ENCODE measurements at regions not wholly inside any gene's neighbourhood (a gene's known extent, or its start where the extent isn't known, plus 50 kb on each side); places are given as distances from the start of the nearest gene placed in this dataset.

DNA sequence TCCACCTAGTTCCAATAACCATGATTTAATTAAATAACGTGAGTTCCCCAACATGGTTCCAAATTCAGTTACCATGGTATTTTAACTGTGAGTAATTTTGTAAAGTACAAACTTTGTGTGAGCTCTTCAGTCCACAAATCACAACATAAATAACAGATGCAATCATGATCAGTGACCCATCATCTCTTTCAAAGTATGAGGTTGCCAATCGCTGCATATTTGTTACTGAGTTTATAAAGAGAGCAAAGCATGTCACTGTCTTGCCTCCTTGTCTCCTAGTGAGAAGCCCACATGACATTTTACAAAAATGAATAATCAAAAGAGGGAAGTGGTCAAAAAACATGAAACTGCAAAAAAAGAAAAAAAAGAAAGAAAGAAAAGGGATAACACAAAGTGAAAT is 69.1 kb upstream of the PDSS1 start:
- TF ChIP-seq POLR2AphosphoS5 (IDR thresholded peaks at IDR 0.05; ENCODE audit: low read depth, low read length) = no peak
- TF ChIP-seq, protein P1, sequence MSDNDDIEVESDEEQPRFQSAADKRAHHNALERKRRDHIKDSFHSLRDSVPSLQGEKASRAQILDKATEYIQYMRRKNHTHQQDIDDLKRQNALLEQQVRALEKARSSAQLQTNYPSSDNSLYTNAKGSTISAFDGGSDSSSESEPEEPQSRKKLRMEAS (IDR thresholded peaks at IDR 0.05; ENCODE audit: low read depth) = no peak
- TF ChIP-seq, protein P2, sequence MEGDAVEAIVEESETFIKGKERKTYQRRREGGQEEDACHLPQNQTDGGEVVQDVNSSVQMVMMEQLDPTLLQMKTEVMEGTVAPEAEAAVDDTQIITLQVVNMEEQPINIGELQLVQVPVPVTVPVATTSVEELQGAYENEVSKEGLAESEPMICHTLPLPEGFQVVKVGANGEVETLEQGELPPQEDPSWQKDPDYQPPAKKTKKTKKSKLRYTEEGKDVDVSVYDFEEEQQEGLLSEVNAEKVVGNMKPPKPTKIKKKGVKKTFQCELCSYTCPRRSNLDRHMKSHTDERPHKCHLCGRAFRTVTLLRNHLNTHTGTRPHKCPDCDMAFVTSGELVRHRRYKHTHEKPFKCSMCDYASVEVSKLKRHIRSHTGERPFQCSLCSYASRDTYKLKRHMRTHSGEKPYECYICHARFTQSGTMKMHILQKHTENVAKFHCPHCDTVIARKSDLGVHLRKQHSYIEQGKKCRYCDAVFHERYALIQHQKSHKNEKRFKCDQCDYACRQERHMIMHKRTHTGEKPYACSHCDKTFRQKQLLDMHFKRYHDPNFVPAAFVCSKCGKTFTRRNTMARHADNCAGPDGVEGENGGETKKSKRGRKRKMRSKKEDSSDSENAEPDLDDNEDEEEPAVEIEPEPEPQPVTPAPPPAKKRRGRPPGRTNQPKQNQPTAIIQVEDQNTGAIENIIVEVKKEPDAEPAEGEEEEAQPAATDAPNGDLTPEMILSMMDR (IDR thresholded peaks at IDR 0.05) = no peak
- no peak for TF ChIP-seq EZH2phosphoT487 (IDR thresholded peaks at IDR 0.05; ENCODE audit: borderline replicate concordance, low read depth)
- TF ChIP-seq FOSL2 (IDR thresholded peaks at IDR 0.05; ENCODE audit: borderline replicate concordance, low read depth) = no peak

All from SK-N-SH (cell line).